ENCODE measurements at regions not wholly inside any gene's neighbourhood (a gene's known extent, or its start where the extent isn't known, plus 50 kb on each side); places are given as distances from the start of the nearest gene placed in this dataset.

GRCh38 chr6:4327841-4328240, 192.5 kb upstream of the ECI2 start:
- Histone ChIP-seq H3K4me1 (ENCODE audit: control insufficient read depth, insufficient read depth, low read length) (peaks cover under 1% of the 10 kb centered on the region), H3K9ac (ENCODE audit: low read depth, low read length) (no peak overlapping the region), H3K36me3 (ENCODE audit: control insufficient read depth, insufficient read depth, low read length) (no peaks in the 10 kb centered on the region), H3K9me3 (ENCODE audit: control insufficient read depth, insufficient read depth, low read length) (no peaks in the 10 kb centered on the region), H3K4me3 (ENCODE audit: low read depth, low read length) (no peak overlapping the region), H3K27me3 (ENCODE audit: control insufficient read depth, insufficient read depth, low read length) (no peaks in the 10 kb centered on the region)

GRCh38 chr6:4324746-4325145, 189.4 kb upstream of the ECI2 start:
- Histone ChIP-seq H3K9ac (ENCODE audit: low read depth, low read length) (no peak overlapping the region), H3K9me3 (ENCODE audit: control insufficient read depth, insufficient read depth, low read length) (no peaks in the 10 kb centered on the region), H3K4me1 (ENCODE audit: control insufficient read depth, insufficient read depth, low read length) (peaks cover 4% of the 10 kb centered on the region), H3K4me3 (ENCODE audit: low read depth, low read length) (no peak overlapping the region), H3K27me3 (ENCODE audit: control insufficient read depth, insufficient read depth, low read length) (no peaks in the 10 kb centered on the region), H3K36me3 (ENCODE audit: control insufficient read depth, insufficient read depth, low read length) (no peaks in the 10 kb centered on the region)

- no peak overlapping the region for H3K4me3 ChIP-seq (ENCODE audit: low read depth, low read length)
- H3K9me3 ChIP-seq (ENCODE audit: control insufficient read depth, insufficient read depth, low read length) = no peaks in the 10 kb centered on the region
- no peaks in the 10 kb centered on the region for H3K36me3 ChIP-seq (ENCODE audit: control insufficient read depth, insufficient read depth, low read length)
- peaks cover 9% of the 10 kb centered on the region for H3K4me1 ChIP-seq (ENCODE audit: control insufficient read depth, insufficient read depth, low read length)
- no peak overlapping the region for H3K9ac ChIP-seq (ENCODE audit: low read depth, low read length)
- H3K27me3 ChIP-seq (ENCODE audit: control insufficient read depth, insufficient read depth, low read length) = no peaks in the 10 kb centered on the region
These were observed 187.9 kb upstream of the ECI2 start for GRCh38 chr6:4323322-4323721.

DNA sequence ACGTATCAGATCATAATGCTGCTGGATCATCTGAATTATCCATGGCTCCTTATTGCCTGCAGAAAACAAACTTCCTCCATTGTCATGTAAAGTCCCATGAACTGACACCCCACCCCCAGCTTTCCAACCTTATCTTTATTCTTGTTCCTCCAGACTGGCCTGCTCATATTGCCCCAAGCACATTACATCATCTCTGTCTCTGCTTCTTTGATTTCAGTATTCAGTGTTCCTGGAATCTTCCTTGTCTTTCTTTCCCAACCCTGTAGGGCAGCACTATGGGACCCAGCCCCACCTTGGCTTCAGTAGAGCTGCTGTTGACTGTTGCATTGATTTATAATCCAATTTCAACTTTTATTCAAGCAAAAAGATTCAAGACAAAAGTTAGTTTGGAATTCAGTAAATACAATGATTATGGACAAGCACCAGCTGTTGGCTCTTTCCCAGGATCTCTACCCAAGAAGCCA, 187.5 kb upstream of the ECI2 start:
- Histone ChIP-seq H3K36me3 (ENCODE audit: control insufficient read depth, insufficient read depth, low read length) (no peaks in the 10 kb centered on the region), H3K4me1 (ENCODE audit: control insufficient read depth, insufficient read depth, low read length) (peaks cover 9% of the 10 kb centered on the region), H3K9me3 (ENCODE audit: control insufficient read depth, insufficient read depth, low read length) (no peaks in the 10 kb centered on the region), H3K4me3 (ENCODE audit: low read depth, low read length) (no peak overlapping the region), H3K9ac (ENCODE audit: low read depth, low read length) (no peak overlapping the region), H3K27me3 (ENCODE audit: control insufficient read depth, insufficient read depth, low read length) (no peaks in the 10 kb centered on the region)

DNA sequence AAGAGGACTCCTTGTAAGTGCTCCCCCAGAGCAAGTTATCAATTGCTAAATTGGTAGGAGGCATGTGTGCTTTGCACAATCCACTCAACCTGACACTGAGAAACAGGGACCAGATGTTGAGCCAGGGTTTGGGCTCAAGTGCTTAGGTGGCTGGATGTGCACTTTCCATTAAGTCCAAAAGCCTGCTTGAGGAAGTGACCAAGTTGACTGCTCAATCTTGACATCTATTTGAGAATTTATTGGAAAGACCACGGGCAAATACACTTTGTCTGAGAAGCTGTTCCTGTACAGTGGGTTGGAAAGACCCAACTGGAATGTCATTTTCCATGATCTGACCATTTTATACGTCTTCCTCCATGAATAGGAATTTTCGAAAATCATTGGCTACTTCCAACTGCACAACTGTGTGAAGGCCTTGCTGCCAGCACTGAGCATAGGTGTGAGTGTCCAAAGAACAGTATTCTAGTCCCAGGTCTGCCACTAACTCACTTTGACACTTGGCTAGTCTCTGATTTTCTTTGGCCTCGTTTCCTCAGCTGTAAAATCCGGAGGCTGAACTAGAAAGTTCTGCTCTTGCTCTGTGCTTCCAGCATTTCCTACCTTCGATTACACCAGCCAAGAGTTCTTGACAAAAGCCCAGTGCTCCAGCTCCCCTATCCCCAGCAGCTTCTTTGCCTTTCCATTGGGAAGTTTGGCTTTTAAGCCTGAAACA, 186.9 kb upstream of the ECI2 start:
- no peaks in the 10 kb centered on the region for H3K36me3 ChIP-seq (ENCODE audit: control insufficient read depth, insufficient read depth, low read length)

GRCh38 chr6:4320860-4321259, 185.5 kb upstream of the ECI2 start:
- Histone ChIP-seq H3K9me3 (ENCODE audit: control insufficient read depth, insufficient read depth, low read length) (no peaks in the 10 kb centered on the region), H3K4me3 (ENCODE audit: low read depth, low read length) (no peak overlapping the region), H3K9ac (ENCODE audit: low read depth, low read length) (no peak overlapping the region), H3K36me3 (ENCODE audit: control insufficient read depth, insufficient read depth, low read length) (no peaks in the 10 kb centered on the region), H3K27me3 (ENCODE audit: control insufficient read depth, insufficient read depth, low read length) (no peaks in the 10 kb centered on the region), H3K4me1 (ENCODE audit: control insufficient read depth, insufficient read depth, low read length) (peaks cover 9% of the 10 kb centered on the region)

More for the DNA sequence above, 186.9 kb upstream of the ECI2 start:
- no peaks in the 10 kb centered on the region for H3K27me3 ChIP-seq (ENCODE audit: control insufficient read depth, insufficient read depth, low read length)
- H3K4me3 ChIP-seq (ENCODE audit: low read depth, low read length) = no peak overlapping the region
- H3K9me3 ChIP-seq (ENCODE audit: control insufficient read depth, insufficient read depth, low read length) = no peaks in the 10 kb centered on the region
- H3K9ac ChIP-seq (ENCODE audit: low read depth, low read length) = no peak overlapping the region
- H3K4me1 ChIP-seq (ENCODE audit: control insufficient read depth, insufficient read depth, low read length) = peaks cover 9% of the 10 kb centered on the region

GRCh38 chr6:4319981-4320683, 184.8 kb upstream of the ECI2 start:
- no peak overlapping the region for H3K4me3 ChIP-seq (ENCODE audit: low read depth, low read length)
- no peaks in the 10 kb centered on the region for H3K9me3 ChIP-seq (ENCODE audit: control insufficient read depth, insufficient read depth, low read length)
- no peaks in the 10 kb centered on the region for H3K27me3 ChIP-seq (ENCODE audit: control insufficient read depth, insufficient read depth, low read length)
- no peaks in the 10 kb centered on the region for H3K36me3 ChIP-seq (ENCODE audit: control insufficient read depth, insufficient read depth, low read length)
- H3K9ac ChIP-seq (ENCODE audit: low read depth, low read length) = no peak overlapping the region
- peaks cover 9% of the 10 kb centered on the region for H3K4me1 ChIP-seq (ENCODE audit: control insufficient read depth, insufficient read depth, low read length)

DNA sequence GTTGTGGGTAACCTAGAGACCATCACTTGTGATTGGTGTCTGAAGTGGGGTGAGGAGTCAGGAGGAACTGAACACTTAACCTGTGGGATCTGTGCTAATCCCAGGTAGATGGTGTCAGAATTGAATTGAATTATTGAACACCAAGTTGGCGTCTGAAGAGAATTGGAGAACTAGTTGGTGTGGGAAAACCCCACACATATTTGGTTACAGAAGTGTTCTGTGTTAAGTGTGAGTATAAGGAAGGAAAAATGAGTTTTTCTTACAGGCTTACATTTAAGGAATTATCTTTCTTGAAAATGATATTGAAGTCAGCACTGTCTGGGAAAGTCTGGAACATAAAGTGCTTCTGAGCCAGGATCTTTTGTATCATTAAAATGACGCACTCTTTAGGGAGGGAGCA, 182.9 kb upstream of the ECI2 start:
- Histone ChIP-seq H3K4me3 (ENCODE audit: low read depth, low read length) (no peak overlapping the region), H3K36me3 (ENCODE audit: control insufficient read depth, insufficient read depth, low read length) (no peaks in the 10 kb centered on the region), H3K9me3 (ENCODE audit: control insufficient read depth, insufficient read depth, low read length) (no peaks in the 10 kb centered on the region), H3K9ac (ENCODE audit: low read depth, low read length) (no peak overlapping the region), H3K4me1 (ENCODE audit: control insufficient read depth, insufficient read depth, low read length) (peaks cover 9% of the 10 kb centered on the region), H3K27me3 (ENCODE audit: control insufficient read depth, insufficient read depth, low read length) (no peaks in the 10 kb centered on the region)

DNA sequence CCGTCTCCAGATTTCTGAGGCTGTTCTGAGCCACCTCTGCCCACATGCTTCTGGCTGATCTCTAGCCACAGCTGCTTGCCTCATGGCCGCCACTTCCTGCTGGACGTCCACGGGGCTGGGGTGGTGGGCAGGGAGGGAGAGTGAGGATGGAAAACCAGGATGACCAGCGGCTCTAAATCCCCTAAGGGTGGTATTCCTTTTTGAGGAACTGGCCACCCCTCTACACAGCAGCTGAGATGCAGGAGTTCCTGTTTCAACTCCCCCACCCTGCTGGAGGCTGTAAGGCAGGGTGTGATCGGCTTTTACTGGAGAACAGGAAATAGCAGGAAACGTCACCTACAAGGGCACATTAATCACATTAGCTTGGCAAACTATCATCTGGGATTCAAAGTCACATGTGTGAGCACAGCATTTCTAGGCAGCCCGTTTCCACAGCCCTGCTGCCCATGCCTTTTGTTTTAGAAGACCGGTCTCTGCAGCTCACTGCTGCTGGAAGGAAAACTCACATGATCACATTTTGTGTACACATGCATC, 181.6 kb upstream of the ECI2 start:
- Histone ChIP-seq H3K4me3 (ENCODE audit: low read depth, low read length) (no peak overlapping the region), H3K9ac (ENCODE audit: low read depth, low read length) (peak overlapping the region; percentile 3), H3K36me3 (ENCODE audit: control insufficient read depth, insufficient read depth, low read length) (no peaks in the 10 kb centered on the region), H3K27me3 (ENCODE audit: control insufficient read depth, insufficient read depth, low read length) (no peaks in the 10 kb centered on the region), H3K9me3 (ENCODE audit: control insufficient read depth, insufficient read depth, low read length) (no peaks in the 10 kb centered on the region), H3K4me1 (ENCODE audit: control insufficient read depth, insufficient read depth, low read length) (peaks cover 5% of the 10 kb centered on the region)

- no peaks in the 10 kb centered on the region for H3K9me3 ChIP-seq (ENCODE audit: control insufficient read depth, insufficient read depth, low read length)
- no peak overlapping the region for H3K4me3 ChIP-seq (ENCODE audit: low read depth, low read length)
- H3K27me3 ChIP-seq (ENCODE audit: control insufficient read depth, insufficient read depth, low read length) = no peaks in the 10 kb centered on the region
- H3K4me1 ChIP-seq (ENCODE audit: control insufficient read depth, insufficient read depth, low read length) = peaks cover 4% of the 10 kb centered on the region
- no peak overlapping the region for H3K9ac ChIP-seq (ENCODE audit: low read depth, low read length)
- H3K36me3 ChIP-seq (ENCODE audit: control insufficient read depth, insufficient read depth, low read length) = no peaks in the 10 kb centered on the region
These were observed 178.9 kb upstream of the ECI2 start for GRCh38 chr6:4314201-4314707.

DNA sequence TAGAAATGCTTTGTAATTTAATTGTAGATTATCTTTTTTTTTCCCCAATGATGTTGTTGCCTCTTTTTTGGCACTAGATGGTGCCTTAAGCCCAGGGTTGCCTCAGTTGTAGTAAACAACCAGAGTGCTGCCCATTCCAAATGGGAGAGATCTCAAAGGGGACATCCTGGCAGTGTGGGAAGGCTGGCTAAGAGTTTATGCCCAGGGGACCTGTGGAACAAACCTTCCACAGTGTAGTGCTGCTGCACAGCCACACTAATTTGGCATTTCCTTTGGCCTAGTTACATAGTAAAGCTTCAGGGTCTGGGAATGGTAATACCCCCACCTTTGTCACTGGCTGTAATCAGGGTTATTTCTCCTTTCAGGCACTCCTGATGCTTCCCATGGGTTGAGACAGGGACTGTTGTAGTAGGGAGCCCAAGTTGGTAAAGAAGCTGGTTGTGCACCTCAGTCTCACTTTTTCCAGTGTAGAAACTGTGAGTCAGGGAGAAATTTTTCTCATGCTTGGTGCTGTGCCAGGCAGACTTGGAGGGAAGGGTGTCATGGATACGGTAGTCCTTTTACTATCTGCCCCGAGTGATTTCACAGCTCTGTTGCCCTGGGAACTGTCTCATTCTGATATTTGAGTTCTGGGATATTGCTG, 177.8 kb upstream of the ECI2 start:
- no peaks in the 10 kb centered on the region for H3K9me3 ChIP-seq (ENCODE audit: control insufficient read depth, insufficient read depth, low read length)
- H3K9ac ChIP-seq (ENCODE audit: low read depth, low read length) = no peak overlapping the region
- H3K4me1 ChIP-seq (ENCODE audit: control insufficient read depth, insufficient read depth, low read length) = no peaks in the 10 kb centered on the region
- H3K4me3 ChIP-seq (ENCODE audit: low read depth, low read length) = no peak overlapping the region
- H3K27me3 ChIP-seq (ENCODE audit: control insufficient read depth, insufficient read depth, low read length) = no peaks in the 10 kb centered on the region
- no peaks in the 10 kb centered on the region for H3K36me3 ChIP-seq (ENCODE audit: control insufficient read depth, insufficient read depth, low read length)

Data from iPS-15b (cell line).